ENCODE measurements at regions not wholly inside any gene's neighbourhood (a gene's known extent, or its start where the extent isn't known, plus 50 kb on each side); places are given as distances from the start of the nearest gene placed in this dataset.
"Not testable (repeated sequence)": the region's sequence is repeated elsewhere in the genome, so short reads cannot be mapped to it uniquely, and the experiment has no call there.

GRCh38 chr1:45258059-45258650 lies 51.8 kb upstream of the ZSWIM5 start:
- ATAC-seq = no peak

DNA sequence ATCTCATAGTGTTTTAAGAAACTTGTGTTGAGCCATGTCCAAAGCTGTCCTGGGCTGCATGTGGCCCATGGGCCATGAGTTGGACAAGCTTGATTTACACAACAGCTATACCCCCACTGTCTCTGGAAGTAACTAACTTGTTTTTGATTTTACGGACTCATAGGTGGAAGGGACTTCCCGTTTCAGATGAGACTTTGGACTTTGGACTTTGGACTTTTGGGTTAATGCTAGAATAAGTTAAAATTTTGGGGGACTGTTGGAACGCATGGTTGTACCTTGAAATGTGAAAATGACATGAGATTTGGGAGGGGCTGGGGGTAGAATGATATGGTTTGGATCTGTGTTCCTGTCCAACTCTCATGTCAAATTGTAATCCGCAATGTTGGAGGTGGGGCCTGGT lies 52.6 kb upstream of the ZSWIM5 start:
- ATAC-seq = no peak

DNA sequence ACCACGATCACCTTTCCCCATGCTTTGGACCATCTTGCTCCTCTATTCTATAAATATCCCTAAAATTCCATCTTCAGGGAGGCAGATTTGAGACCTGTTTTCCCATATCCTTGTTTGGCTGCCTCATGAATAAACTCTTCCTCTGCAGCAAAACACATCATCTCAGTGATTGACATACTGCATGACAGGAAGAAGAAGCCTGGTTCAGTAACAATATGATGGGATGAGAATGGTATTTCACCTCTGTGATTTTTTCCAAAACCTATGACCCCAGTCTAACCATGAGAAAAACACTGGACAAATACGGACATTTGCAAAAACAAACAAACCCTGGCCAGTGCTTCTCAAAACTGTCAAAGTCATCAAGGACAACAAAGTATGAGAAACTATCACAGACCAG lies 53.8 kb upstream of the ZSWIM5 start:
- no peak for ATAC-seq

- ATAC-seq = no peak
These were observed 56.7 kb upstream of the ZSWIM5 start for GRCh38 chr1:45263132-45263531.

DNA sequence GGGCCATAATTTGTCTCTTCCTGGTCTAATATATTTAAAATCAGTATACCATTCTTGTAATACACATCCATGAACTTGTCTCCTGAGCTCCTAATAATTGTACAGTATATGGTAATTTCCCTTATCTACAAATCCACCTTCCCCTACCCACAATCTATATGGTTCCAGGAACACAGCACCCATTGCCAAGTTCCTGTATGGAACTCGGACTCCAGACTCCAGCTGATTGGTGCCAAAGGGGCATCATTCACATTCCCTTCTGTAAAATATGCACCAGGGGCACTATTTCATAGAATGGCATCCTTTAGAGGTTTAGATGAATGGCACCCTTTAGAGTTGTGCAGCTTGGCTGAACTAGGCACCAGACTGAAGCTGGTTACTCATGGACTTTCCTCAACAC lies 58.8 kb upstream of the ZSWIM5 start:
- ATAC-seq = no peak

- no peak for ATAC-seq
These were observed 59.9 kb upstream of the ZSWIM5 start for GRCh38 chr1:45266151-45266801.

GRCh38 chr1:45268310-45268709 lies 58.4 kb upstream of the HPDL start:
- not testable (repeated sequence) for ATAC-seq

DNA sequence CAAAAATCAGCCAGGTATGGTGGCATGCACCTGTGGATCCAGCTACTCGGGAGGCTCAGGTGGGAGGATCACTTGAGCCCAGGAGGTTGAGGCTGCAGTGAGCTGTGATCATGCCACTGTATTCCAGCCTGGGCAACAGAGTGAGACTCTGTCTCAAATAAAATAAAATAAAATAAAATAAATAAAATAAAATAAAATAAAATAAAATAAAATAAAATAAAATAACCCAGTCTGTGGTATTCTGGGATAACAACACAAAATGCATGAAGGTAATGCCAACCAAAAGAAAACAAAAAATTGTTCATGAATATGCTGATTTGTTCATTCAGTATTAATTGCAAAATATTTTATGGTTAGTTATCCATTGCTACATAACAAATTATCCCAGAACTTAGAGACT lies 54.4 kb upstream of the HPDL start:
- ATAC-seq = not testable (repeated sequence)

- ATAC-seq = peak; percentile 75
These were observed 53.8 kb upstream of the HPDL start for GRCh38 chr1:45272913-45273371.

GRCh38 chr1:45275054-45275453 lies 51.6 kb upstream of the HPDL start:
- ATAC-seq = no peak

All from esophagus mucosa (tissue), 1 donor.